Skeletal muscle tissue (tissue), 3 donors: ENCODE measurements at regions not wholly inside any gene's neighbourhood (a gene's known extent, or its start where the extent isn't known, plus 50 kb on each side); places are given as distances from the start of the nearest gene placed in this dataset.

Source experiments
- H3K27ac ChIP-seq: one replicate; pipeline ENCODE4 v1.7.0; 2013; ENCODE audit warnings: mild to moderate bottlenecking, low read depth, low read length, inconsistent platforms
- H3K27me3 ChIP-seq, 3 donors: one replicate each; pipeline ENCODE4 v1.7.0; 2013; ENCODE audit warnings: low read length in 3 of 3; ENCODE audit not compliant: control insufficient read depth in 3 of 3, insufficient read depth in 3 of 3
- H3K36me3 ChIP-seq, 3 donors: one replicate each; pipeline ENCODE4 v1.7.0; 2013; ENCODE audit warnings: low read length in 3 of 3; ENCODE audit not compliant: control insufficient read depth in 3 of 3, insufficient read depth in 3 of 3
- H3K4me1 ChIP-seq, 3 donors: one replicate each; pipeline ENCODE4 v1.7.0; 2013; ENCODE audit warnings: low read length in 3 of 3, mild to moderate bottlenecking in 3 of 3; ENCODE audit not compliant: control insufficient read depth in 3 of 3, insufficient read depth in 3 of 3
- H3K4me3 ChIP-seq, 3 donors: one replicate each; pipeline ENCODE4 v1.7.0; 2013; ENCODE audit warnings: low read length in 3 of 3
- H3K9ac ChIP-seq, 3 donors: one replicate each; pipeline ENCODE4 v1.7.0; 2013; ENCODE audit warnings: low read length in 3 of 3, mild to moderate bottlenecking in 3 of 3, moderate library complexity in 2 of 3, low read depth in 1 of 3
- H3K9me3 ChIP-seq, 3 donors: one replicate each; pipeline ENCODE4 v1.7.0; 2013; ENCODE audit warnings: low read length in 3 of 3; ENCODE audit not compliant: control insufficient read depth in 3 of 3
- donor health status: Osteomylitis.

DNA sequence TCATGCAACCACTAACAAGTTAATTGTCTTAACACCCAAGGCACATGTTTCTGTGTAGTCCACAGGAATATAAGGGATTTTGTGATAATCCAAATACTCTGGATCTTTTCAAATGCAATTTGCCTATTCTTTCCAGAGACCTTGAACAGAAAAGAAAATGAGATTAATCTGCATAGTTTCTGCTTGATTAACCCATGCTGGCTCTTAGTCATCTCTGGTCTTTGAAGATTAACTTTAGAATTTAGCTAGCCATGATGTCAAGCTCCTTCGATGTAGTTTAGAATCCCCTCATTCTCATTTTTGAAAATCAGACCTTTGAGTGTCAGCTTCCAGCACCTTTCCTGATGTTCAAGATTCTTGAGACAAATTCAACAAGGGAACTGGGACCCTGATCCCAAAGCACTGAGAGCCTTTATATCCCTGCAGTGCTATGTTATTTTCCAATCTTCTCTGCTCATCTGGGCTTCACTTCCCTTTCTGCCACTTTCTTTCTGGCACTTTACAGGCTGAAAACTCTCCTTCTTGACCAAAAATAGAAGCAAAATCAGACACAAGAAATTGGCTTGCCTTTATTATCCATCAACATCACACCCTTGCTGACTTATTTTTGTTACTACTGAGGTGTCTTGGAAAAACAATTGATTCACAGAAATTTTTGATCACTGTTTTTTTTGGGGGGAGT, 155.5 kb downstream of the PALM2AKAP2 start:
- H3K4me3 ChIP-seq, result no peak overlapping the region
- H3K27ac ChIP-seq, result no peak overlapping the region
- H3K9ac ChIP-seq, result no peak overlapping the region
- no peaks in the 10 kb centered on the region for H3K27me3 ChIP-seq
- H3K36me3 ChIP-seq, result no peaks in the 10 kb centered on the region
- peaks cover 0 to 4% (median 4%) of the 10 kb centered on the region in 3 donors for H3K4me1 ChIP-seq
- H3K9me3 ChIP-seq, result no peaks in the 10 kb centered on the region

DNA sequence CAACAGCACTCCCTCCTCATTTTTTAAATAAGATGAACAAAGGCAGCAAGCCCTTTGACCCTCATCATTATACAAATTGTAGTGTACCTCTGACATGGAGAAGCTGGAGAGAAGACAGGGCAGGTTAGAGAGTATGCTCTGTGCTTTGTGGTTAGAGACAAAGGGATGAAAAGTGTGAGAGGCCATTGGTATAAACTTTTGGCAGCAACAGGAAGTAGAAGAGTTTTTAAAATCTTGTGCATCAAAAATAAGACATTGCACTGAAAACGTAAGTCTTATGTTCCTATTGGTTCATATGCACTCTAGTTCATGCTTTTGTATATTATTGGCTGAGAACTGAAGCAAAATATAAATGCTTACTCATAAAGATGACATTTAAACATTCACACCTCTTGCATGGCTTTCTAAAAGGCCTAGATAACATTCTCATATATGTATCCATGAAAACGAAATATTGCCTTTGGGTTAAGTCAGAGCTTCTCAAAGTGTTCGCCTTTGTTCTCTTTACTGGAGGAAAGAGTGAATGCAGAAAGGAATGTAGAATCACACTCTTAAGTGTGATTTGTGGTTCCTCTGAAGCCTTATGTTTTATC, 158.0 kb downstream of the PALM2AKAP2 start:
- no peak overlapping the region for H3K27ac ChIP-seq
- no peak overlapping the region for H3K4me3 ChIP-seq
- peaks cover 0 to 4% (median 4%) of the 10 kb centered on the region in 3 donors for H3K4me1 ChIP-seq
- no peaks in the 10 kb centered on the region for H3K27me3 ChIP-seq
- no peak overlapping the region for H3K9ac ChIP-seq
- H3K9me3 ChIP-seq, result no peaks in the 10 kb centered on the region
- peaks cover 0 to 3% (median 0%) of the 10 kb centered on the region in 3 donors for H3K36me3 ChIP-seq

DNA sequence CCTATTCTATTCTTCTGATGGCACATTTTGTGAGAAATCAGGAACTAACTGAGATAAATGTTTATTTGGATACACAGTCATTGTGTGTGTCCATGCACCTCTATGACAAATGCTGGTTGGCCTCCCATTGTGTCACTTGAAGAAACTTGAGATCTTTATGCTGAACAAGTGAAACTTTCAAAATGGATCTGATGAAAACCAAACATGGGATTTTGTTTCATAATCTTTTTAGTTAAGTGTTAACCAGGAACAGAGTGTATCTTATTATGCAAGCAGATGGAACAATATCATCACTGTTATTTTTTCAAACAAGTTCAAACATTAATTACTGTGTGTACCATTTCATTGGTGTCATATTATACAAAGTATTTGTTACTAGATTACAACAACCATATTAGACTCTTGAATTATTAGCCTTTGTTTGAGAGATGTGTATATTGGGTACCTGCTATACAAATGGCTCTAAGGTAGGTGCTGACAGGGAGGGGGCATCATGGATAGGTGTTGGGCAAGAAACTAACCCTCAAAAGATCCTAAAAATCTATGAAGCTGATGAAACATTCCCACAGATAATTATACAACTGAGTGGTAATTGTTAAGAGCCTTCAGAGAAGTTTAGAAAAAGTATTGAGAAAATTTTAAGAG, 159.8 kb downstream of the PALM2AKAP2 start:
- Histone ChIP-seq H3K9me3 (no peaks in the 10 kb centered on the region), H3K27me3 (no peaks in the 10 kb centered on the region), H3K4me1 (no peaks in the 10 kb centered on the region), H3K4me3 (no peak overlapping the region), H3K9ac (no peak overlapping the region), H3K27ac (no peak overlapping the region), H3K36me3 (peaks cover 0 to 5% (median 0%) of the 10 kb centered on the region in 3 donors)

DNA sequence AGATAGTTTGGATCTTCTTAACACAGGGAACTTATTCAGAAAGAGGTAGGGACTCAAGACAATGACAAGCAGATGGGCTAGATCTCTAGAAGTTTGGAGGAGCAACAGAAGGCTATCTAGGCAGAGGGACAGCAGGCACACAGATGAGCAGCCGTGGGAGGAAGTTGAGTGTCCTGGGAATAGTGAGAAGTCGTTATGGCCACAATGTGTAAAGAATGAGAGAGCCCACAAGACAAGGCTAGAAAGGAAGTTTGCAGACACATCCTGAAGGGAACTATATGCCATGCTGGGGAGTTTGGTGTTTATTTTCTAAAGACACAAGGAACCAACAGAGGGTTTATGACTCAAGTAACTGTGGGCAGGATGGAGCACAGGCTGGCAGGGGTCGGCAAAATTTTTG, 160.6 kb downstream of the PALM2AKAP2 start:
- no peak overlapping the region for H3K27ac ChIP-seq
- no peak overlapping the region for H3K9ac ChIP-seq
- H3K9me3 ChIP-seq, result no peaks in the 10 kb centered on the region

DNA sequence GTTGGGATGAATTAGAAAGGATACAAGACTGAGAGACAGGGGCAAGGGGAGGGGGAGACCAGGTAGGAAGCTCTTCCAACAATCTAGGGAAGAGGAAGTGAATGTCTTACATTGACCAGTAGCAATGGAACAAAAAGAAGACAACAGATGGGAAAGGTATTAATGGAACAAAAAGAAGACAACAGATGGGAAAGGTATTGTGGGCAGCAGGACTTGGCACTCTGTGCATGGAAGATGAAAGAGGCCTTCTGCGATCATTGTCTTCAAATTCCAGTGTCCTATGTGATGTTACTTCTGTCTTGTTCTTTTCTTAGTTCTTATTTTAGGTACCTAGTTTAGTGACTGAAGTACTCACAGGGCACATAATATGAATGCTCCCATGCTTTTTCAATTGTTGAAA, 161.8 kb downstream of the PALM2AKAP2 start:
- H3K9ac ChIP-seq, result no peak overlapping the region
- H3K9me3 ChIP-seq, result no peaks in the 10 kb centered on the region
- H3K36me3 ChIP-seq, result peaks cover 0 to 5% (median 0%) of the 10 kb centered on the region in 3 donors
- H3K27ac ChIP-seq, result no peak overlapping the region
- no peaks in the 10 kb centered on the region for H3K4me1 ChIP-seq
- no peaks in the 10 kb centered on the region for H3K27me3 ChIP-seq
- no peak overlapping the region for H3K4me3 ChIP-seq

More for the DNA sequence above, 160.6 kb downstream of the PALM2AKAP2 start:
- Histone ChIP-seq H3K36me3 (peaks cover 0 to 5% (median 0%) of the 10 kb centered on the region in 3 donors), H3K27me3 (no peaks in the 10 kb centered on the region), H3K4me3 (no peak overlapping the region), H3K4me1 (no peaks in the 10 kb centered on the region)

DNA sequence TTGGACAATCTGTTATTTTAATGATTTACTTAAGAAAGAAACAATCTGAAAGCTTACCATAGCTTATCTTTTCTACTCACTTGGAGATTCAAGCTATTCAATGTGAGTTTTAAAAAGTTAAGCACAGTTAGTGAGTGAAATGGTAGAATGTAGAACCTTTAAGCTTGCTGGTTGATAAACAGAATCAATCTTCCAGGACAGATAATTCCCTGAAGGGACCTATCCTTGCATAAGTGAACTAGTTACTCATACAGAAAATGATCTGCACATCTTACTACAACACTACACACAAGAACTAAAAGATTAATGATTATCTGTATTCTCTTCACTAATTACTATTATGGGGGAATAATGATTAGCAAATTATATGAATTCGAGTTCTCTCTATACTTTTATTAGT, 165.6 kb downstream of the PALM2AKAP2 start:
- H3K36me3 ChIP-seq, result peaks cover 0 to 7% (median 0%) of the 10 kb centered on the region in 3 donors
- H3K27ac ChIP-seq, result no peak overlapping the region
- H3K27me3 ChIP-seq, result no peaks in the 10 kb centered on the region
- H3K9me3 ChIP-seq, result no peaks in the 10 kb centered on the region
- H3K4me3 ChIP-seq, result no peak overlapping the region
- no peak overlapping the region for H3K9ac ChIP-seq
- H3K4me1 ChIP-seq, result no peaks in the 10 kb centered on the region

DNA sequence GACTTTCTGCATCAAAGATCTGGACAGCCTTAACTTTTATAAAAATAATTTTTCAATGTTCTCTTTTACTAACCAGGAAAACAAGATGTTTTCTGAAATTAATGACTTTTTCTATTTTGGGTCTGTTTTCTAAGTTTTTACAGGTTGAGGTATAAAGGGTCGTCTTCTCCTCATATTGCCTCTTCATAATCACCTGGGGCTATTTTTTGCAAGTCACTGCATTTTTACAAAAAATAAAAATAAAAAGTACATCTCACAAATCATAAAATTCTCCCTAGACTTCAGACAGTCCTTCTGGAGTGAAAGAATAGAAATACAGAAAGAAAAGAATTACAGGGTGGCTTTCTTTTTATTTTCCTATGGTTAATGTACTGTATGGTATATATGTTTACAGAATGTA, 168.5 kb downstream of the PALM2AKAP2 start:
- Histone ChIP-seq H3K4me1 (no peaks in the 10 kb centered on the region), H3K4me3 (no peak overlapping the region), H3K9me3 (no peaks in the 10 kb centered on the region), H3K27me3 (no peaks in the 10 kb centered on the region), H3K27ac (no peak overlapping the region), H3K9ac (no peak overlapping the region), H3K36me3 (peaks cover 0 to 2% (median 0%) of the 10 kb centered on the region in 3 donors)

DNA sequence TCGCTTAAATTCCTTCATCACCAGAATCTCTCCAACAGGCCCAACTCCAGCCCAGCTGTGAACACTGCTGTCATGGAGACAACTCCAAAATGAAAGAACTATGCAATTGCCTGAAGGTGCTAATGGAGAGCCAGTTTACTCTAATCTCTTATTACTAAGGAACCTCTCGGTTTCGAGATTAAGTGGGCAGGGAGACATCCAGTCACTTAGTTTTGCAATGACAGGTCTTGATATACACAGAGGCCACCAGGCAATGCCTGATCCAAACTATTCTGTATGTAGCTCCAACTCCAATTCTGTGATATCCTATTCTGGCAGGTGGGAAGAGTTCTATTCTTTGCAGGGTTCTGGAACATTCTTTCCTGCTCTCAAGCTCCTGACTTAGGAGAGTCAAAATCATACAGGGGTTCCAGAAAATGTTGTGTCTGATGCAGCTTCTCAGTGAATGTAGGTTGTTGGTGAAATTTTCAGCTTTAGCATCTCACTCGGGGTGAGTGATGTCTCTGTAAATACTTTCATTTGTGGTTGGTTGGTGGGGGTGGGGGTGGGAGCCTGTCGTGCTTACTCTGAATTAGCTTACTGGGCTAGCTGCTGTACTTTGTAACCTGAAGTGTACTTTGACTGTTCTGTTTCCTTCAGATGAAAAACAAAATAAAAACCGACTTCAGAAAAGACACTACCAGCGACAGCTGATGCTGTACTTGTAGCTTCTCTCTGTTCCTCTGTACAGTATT, 170.9 kb downstream of the PALM2AKAP2 start:
- peaks cover 0 to 2% (median 0%) of the 10 kb centered on the region in 3 donors for H3K36me3 ChIP-seq
- no peaks in the 10 kb centered on the region for H3K9me3 ChIP-seq
- H3K27ac ChIP-seq, result no peak overlapping the region
- no peaks in the 10 kb centered on the region for H3K4me1 ChIP-seq
- no peak overlapping the region for H3K9ac ChIP-seq
- no peaks in the 10 kb centered on the region for H3K27me3 ChIP-seq
- no peak overlapping the region for H3K4me3 ChIP-seq

DNA sequence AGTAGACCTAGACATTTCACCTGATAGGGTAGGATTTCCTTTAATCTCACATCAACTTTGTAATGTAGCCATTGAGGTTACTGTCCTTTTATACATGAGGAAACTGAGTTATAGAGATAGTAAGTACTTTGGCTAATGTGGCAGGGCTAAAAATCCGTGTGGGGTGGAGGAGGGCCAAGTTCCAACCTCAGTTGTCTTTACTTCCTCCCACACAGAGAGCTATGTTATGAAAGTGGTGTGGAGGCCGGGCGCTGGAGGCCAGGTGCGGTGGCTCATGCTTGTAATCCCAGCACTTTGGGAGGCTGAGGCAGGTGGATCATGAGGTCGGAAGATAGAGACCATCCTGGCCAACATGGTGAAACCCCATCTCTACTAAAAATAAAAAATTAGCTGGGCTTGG, 173.3 kb downstream of the PALM2AKAP2 start:
- Histone ChIP-seq H3K4me1 (peaks cover 6 to 9% (median 7%) of the 10 kb centered on the region in 3 donors), H3K9ac (no peak overlapping the region), H3K27me3 (no peaks in the 10 kb centered on the region), H3K4me3 (no peak overlapping the region), H3K9me3 (no peaks in the 10 kb centered on the region), H3K36me3 (no peaks in the 10 kb centered on the region), H3K27ac (no peak overlapping the region)
